ENCODE measurements at regions not wholly inside any gene's neighbourhood (a gene's known extent, or its start where the extent isn't known, plus 50 kb on each side); places are given as distances from the start of the nearest gene placed in this dataset.

- DNase-seq, result no peak
- intact Hi-C loops (cut with DNase I; ENCODE audit: low total_unique reads), result no loop called here
- H3K27me3 ChIP-seq, result no peaks in the 10 kb centered on the region
- H3K4me3 ChIP-seq, result no peak overlapping the region
- no peaks in the 10 kb centered on the region for H3K36me3 ChIP-seq
- H3K9me3 ChIP-seq, result no peaks in the 10 kb centered on the region
- no peaks in the 10 kb centered on the region for H3K4me1 ChIP-seq
- TF ChIP-seq, protein P1, sequence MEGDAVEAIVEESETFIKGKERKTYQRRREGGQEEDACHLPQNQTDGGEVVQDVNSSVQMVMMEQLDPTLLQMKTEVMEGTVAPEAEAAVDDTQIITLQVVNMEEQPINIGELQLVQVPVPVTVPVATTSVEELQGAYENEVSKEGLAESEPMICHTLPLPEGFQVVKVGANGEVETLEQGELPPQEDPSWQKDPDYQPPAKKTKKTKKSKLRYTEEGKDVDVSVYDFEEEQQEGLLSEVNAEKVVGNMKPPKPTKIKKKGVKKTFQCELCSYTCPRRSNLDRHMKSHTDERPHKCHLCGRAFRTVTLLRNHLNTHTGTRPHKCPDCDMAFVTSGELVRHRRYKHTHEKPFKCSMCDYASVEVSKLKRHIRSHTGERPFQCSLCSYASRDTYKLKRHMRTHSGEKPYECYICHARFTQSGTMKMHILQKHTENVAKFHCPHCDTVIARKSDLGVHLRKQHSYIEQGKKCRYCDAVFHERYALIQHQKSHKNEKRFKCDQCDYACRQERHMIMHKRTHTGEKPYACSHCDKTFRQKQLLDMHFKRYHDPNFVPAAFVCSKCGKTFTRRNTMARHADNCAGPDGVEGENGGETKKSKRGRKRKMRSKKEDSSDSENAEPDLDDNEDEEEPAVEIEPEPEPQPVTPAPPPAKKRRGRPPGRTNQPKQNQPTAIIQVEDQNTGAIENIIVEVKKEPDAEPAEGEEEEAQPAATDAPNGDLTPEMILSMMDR (IDR thresholded peaks at IDR 0.05), result no peak
- no peak overlapping the region for H3K27ac ChIP-seq
These were observed 1732.9 kb upstream of the SLC10A2 start for GRCh38 chr13:104799152-104799551.

DNA sequence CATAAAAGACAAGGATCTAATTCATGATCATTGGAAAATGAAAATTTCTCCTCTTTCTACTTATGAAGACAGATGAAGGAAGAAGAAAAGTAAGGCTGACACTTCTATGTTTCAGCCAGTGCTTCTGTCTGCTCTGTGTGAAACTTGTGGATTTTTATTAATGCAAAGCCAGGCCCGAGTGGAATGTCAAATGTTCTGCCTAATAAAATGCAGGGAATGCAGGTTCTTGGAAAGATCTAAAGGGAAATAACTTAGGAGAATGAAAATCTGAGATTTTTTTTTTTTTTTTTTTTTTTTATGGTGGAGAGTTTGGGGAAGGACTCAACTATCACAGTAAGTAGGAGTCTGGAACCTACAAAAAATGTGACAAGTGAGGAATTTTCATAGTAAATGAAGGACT is 1732.3 kb upstream of the SLC10A2 start:
- Histone ChIP-seq H3K4me1 (no peaks in the 10 kb centered on the region), H3K36me3 (no peaks in the 10 kb centered on the region), H3K27me3 (no peaks in the 10 kb centered on the region), H3K27ac (no peak overlapping the region), H3K9me3 (no peaks in the 10 kb centered on the region), H3K4me3 (no peak overlapping the region)
- intact Hi-C loops (cut with DNase I; ENCODE audit: low total_unique reads), result no loop called here
- TF ChIP-seq, protein P1 (IDR thresholded peaks at IDR 0.05), result no peak
- no peak for DNase-seq

DNA sequence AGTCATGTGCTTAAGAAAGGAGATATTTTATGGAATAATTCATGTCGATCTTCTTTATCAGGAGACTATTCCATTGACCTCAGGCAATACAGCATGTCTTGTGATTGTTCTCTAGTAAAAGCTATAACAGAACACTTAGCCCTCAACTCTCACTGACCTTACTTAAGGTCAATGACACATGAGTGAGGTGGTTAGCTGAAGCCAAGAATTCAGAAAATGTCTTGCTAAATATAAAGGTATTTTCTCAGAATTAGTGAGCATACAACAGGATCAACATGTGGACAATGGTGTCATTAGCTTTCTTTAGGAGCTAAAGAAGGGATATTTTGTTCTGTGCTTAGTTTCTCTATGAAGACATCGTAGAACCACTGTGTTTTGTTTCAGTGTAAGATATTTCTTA is 1730.4 kb upstream of the SLC10A2 start:
- no peak overlapping the region for H3K4me3 ChIP-seq
- no peaks in the 10 kb centered on the region for H3K9me3 ChIP-seq
- no peaks in the 10 kb centered on the region for H3K4me1 ChIP-seq
- no peaks in the 10 kb centered on the region for H3K36me3 ChIP-seq
- H3K27me3 ChIP-seq, result no peaks in the 10 kb centered on the region
- no peak for DNase-seq
- H3K27ac ChIP-seq, result no peak overlapping the region
- TF ChIP-seq, protein P1 (IDR thresholded peaks at IDR 0.05), result no peak
- intact Hi-C loops (cut with DNase I; ENCODE audit: low total_unique reads), result no loop called here

GRCh38 chr13:104785952-104786351 is 1719.7 kb upstream of the SLC10A2 start:
- TF ChIP-seq, protein P1 (IDR thresholded peaks at IDR 0.05), result no peak
- Histone ChIP-seq H3K9me3 (no peaks in the 10 kb centered on the region), H3K27me3 (no peaks in the 10 kb centered on the region), H3K4me3 (no peak overlapping the region), H3K27ac (no peak overlapping the region), H3K36me3 (no peaks in the 10 kb centered on the region), H3K4me1 (no peaks in the 10 kb centered on the region)
- intact Hi-C loops (cut with DNase I; ENCODE audit: low total_unique reads), result no loop called here
- no peak for DNase-seq

DNA sequence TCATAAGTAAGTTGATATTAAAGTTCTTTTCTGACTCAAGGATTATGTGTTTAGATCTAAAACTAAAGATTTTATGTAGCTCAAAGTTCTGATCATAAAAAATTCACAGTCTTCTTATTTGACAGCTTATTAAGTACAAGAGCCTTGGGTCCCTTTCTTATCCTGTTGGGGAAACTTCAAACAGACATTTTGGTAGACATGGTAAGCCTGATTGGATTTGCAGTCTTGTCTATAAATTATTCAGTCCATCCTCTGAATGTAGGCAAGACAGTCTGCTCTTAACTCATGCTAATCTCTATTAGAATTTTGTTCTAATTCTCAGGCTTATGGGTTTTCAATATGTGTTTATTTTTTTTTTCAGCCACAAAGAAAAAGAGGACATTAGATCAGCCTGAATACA is 1718.7 kb upstream of the SLC10A2 start:
- intact Hi-C loops (cut with DNase I; ENCODE audit: low total_unique reads), result no loop called here
- no peak for DNase-seq
- no peak overlapping the region for H3K27ac ChIP-seq
- H3K4me1 ChIP-seq, result no peaks in the 10 kb centered on the region
- H3K4me3 ChIP-seq, result no peak overlapping the region
- no peaks in the 10 kb centered on the region for H3K36me3 ChIP-seq
- TF ChIP-seq, protein P1 (IDR thresholded peaks at IDR 0.05), result no peak
- H3K9me3 ChIP-seq, result no peaks in the 10 kb centered on the region
- no peaks in the 10 kb centered on the region for H3K27me3 ChIP-seq

DNA sequence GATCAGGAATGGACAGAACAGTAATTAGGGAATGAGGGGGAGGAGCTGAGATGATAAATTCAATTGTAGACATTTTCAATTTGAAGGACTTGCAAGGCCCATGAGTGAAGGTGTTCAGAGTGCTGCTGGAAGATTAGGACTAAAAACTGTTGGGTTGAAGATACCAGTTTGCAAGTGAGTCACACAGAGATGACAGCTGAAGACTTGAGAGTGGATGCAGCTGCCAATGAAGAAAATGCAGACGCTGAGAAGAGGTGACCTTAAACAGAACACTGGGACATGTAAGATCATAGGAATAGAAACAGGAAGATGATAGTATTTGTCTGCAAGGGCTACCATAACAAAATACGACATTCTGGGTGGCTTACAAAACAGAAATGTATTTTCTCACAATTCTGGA is 1716.5 kb upstream of the SLC10A2 start:
- Histone ChIP-seq H3K9me3 (no peaks in the 10 kb centered on the region), H3K27ac (no peak overlapping the region), H3K4me1 (no peaks in the 10 kb centered on the region), H3K4me3 (no peak overlapping the region), H3K27me3 (no peaks in the 10 kb centered on the region), H3K36me3 (no peaks in the 10 kb centered on the region)
- TF ChIP-seq, protein P1 (IDR thresholded peaks at IDR 0.05), result no peak
- intact Hi-C loops (cut with DNase I; ENCODE audit: low total_unique reads), result no loop called here
- DNase-seq, result no peak
